Neural crest cell (in vitro differentiated cells): ENCODE measurements at regions not wholly inside any gene's neighbourhood (a gene's known extent, or its start where the extent isn't known, plus 50 kb on each side); places are given as distances from the start of the nearest gene placed in this dataset.

ENCODE experiments used
- DNase-seq: peaks from one replicate; pipeline ENCODE4 v3.0.0; 2021; ENCODE audit warnings: low read depth, mixed read lengths, low spot score
- H3K27ac Mint-ChIP-seq: one replicate; pipeline ENCODE4 v1.8.0; 2021; ENCODE audit warnings: mild to moderate bottlenecking, mixed read lengths; ENCODE audit not compliant: unreplicated experiment
- H3K27me3 Mint-ChIP-seq: 2 replicates; pipeline ENCODE4 v1.8.0; 2021; ENCODE audit warnings: low read depth, mild to moderate bottlenecking, mixed read lengths
- H3K36me3 Mint-ChIP-seq: 2 replicates; pipeline ENCODE4 v1.8.0; 2021; ENCODE audit warnings: low read depth, mild to moderate bottlenecking, mixed read lengths
- H3K4me1 Mint-ChIP-seq: 2 replicates; pipeline ENCODE4 v1.8.0; 2021; ENCODE audit warnings: mixed read lengths
- H3K4me3 Mint-ChIP-seq: one replicate; pipeline ENCODE4 v1.8.0; 2021; ENCODE audit warnings: mild to moderate bottlenecking, mixed read lengths
- H3K9me3 Mint-ChIP-seq: 2 replicates; pipeline ENCODE4 v1.8.0; 2021; ENCODE audit warnings: mixed read lengths
- CTCF ChIP-seq: fragments of 200-600 bp; sonication (generic); conservative IDR thresholded peaks from 2 replicates; pipeline ENCODE4 v1.5.0; 2021; ENCODE audit warnings: antibody characterized with exemption, mild to moderate bottlenecking

- TF ChIP-seq CTCF, result no peak
- Mint-ChIP-seq H3K27ac (no peak overlapping the region), H3K27me3 (no peaks in the 10 kb centered on the region), H3K36me3 (no peaks in the 10 kb centered on the region), H3K9me3 (no peaks in the 10 kb centered on the region), H3K4me3 (no peak overlapping the region), H3K4me1 (no peaks in the 10 kb centered on the region)
- DNase-seq, result no peak
Observed at GRCh38 chr14:100988956-100989355, 85.4 kb upstream of the RTL1 start.

GRCh38 chr14:100989924-100990323 is 86.4 kb upstream of the RTL1 start:
- Mint-ChIP-seq H3K27ac (no peak overlapping the region), H3K9me3 (peaks cover 2% of the 10 kb centered on the region), H3K4me3 (no peak overlapping the region), H3K36me3 (no peaks in the 10 kb centered on the region), H3K4me1 (no peaks in the 10 kb centered on the region), H3K27me3 (no peaks in the 10 kb centered on the region)
- DNase-seq, result no peak
- no peak for TF ChIP-seq CTCF

DNA sequence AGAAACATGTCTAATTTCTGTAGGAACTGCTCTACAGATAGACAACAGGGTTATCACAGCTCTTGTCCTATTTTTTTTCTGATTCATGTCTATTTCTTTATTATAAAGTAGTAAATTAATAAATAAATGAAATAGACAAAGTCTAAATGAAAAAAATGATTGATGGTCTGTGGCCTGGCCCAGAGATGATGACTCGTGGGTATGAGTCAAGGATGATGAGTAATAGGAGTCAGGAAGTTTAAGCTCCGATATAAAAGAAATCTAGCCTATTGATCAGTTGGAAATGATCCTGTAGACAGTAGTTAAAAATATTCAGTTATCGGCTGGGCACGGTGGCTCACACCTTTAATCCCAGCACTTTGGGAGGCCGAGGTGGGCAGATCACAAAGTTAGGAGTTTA is 90.6 kb upstream of the RTL1 start:
- Mint-ChIP-seq H3K27ac (no peak overlapping the region), H3K4me3 (no peak overlapping the region), H3K36me3 (no peaks in the 10 kb centered on the region), H3K9me3 (peaks cover 8% of the 10 kb centered on the region), H3K27me3 (no peaks in the 10 kb centered on the region), H3K4me1 (no peaks in the 10 kb centered on the region)
- no peak for DNase-seq
- TF ChIP-seq CTCF, result no peak

GRCh38 chr14:100994756-100995330 is 91.3 kb upstream of the RTL1 start:
- Mint-ChIP-seq H3K4me3 (no peak overlapping the region), H3K36me3 (no peaks in the 10 kb centered on the region), H3K27me3 (no peaks in the 10 kb centered on the region), H3K4me1 (no peaks in the 10 kb centered on the region), H3K27ac (no peak overlapping the region), H3K9me3 (peaks cover 8% of the 10 kb centered on the region)
- TF ChIP-seq CTCF, result no peak
- no peak for DNase-seq

GRCh38 chr14:101000711-101001250 is 97.3 kb upstream of the RTL1 start:
- H3K4me1 Mint-ChIP-seq, result no peaks in the 10 kb centered on the region
- H3K27me3 Mint-ChIP-seq, result no peaks in the 10 kb centered on the region
- no peaks in the 10 kb centered on the region for H3K36me3 Mint-ChIP-seq
- no peak for TF ChIP-seq CTCF
- H3K4me3 Mint-ChIP-seq, result no peak overlapping the region
- peaks cover 10% of the 10 kb centered on the region for H3K9me3 Mint-ChIP-seq
- DNase-seq, result no peak
- no peak overlapping the region for H3K27ac Mint-ChIP-seq
